ENCODE measurements at regions not wholly inside any gene's neighbourhood (a gene's known extent, or its start where the extent isn't known, plus 50 kb on each side); places are given as distances from the start of the nearest gene placed in this dataset.

GRCh38 chr18:51288582-51288981, 91.1 kb upstream of the MEX3C start:
- no peaks in the 10 kb centered on the region for H3K36me3 ChIP-seq
- intact Hi-C loops (cut with DNase I; ENCODE audit: low total_unique reads), result no loop called here
- H3K4me3 ChIP-seq, result no peak overlapping the region
- H3K4me1 ChIP-seq, result no peaks in the 10 kb centered on the region
- H3K9me3 ChIP-seq, result no peaks in the 10 kb centered on the region
- H3K27me3 ChIP-seq, result no peaks in the 10 kb centered on the region
- no peak for DNase-seq
- no peak for TF ChIP-seq POLR2A (IDR thresholded peaks at IDR 0.05)
- no peak for TF ChIP-seq CTCF (IDR thresholded peaks at IDR 0.05)
- no peak overlapping the region for H3K27ac ChIP-seq

GRCh38 chr18:51290860-51291259, 93.4 kb upstream of the MEX3C start:
- intact Hi-C loops (cut with DNase I; ENCODE audit: low total_unique reads), result no loop called here
- H3K4me1 ChIP-seq, result no peaks in the 10 kb centered on the region
- no peak for DNase-seq
- no peaks in the 10 kb centered on the region for H3K27me3 ChIP-seq
- no peaks in the 10 kb centered on the region for H3K9me3 ChIP-seq
- no peak overlapping the region for H3K4me3 ChIP-seq
- H3K36me3 ChIP-seq, result no peaks in the 10 kb centered on the region
- TF ChIP-seq POLR2A (IDR thresholded peaks at IDR 0.05), result no peak
- no peak for TF ChIP-seq CTCF (IDR thresholded peaks at IDR 0.05)
- no peak overlapping the region for H3K27ac ChIP-seq

DNA sequence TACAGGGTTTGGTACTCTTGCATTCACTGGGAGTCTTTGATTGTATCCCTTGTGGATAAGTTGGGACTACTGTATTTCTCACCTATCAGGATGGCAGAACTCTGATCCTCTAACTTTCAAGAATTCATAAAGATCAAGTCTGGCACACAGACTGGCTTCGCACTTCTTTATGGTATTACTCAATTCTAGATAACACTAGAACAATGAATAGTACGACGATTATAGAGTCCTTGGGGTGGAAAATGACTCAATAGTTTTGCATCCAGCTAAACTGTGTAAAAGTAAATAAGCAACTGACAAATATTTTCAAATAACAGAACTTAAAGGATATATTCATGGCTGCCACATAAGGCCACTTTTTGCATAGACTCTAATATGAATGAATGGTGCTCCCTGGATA, 103.4 kb upstream of the MEX3C start:
- Histone ChIP-seq H3K27ac (no peak overlapping the region), H3K4me1 (no peaks in the 10 kb centered on the region), H3K27me3 (no peaks in the 10 kb centered on the region), H3K4me3 (no peak overlapping the region), H3K36me3 (no peaks in the 10 kb centered on the region), H3K9me3 (no peaks in the 10 kb centered on the region)
- no peak for TF ChIP-seq CTCF (IDR thresholded peaks at IDR 0.05)
- no peak for TF ChIP-seq POLR2A (IDR thresholded peaks at IDR 0.05)
- intact Hi-C loops (cut with DNase I; ENCODE audit: low total_unique reads), result no loop called here
- DNase-seq, result no peak

DNA sequence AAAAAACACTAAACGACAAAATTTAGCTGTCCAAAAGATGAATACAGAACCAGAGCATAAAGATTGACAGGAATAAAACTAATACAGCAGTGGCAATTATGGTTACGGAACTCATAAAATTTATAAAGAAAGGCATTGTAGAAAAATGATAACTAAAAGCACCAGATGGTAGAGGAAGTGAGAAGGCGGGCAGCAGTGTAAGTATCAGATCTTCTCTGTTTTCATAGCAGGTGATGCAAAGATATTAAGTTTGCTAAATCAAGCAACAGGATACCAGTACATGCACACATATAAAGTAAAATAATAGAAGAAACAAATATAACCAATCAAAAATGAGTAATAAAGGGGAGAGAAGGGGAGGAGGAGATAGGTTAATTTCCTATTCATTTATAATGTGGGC, 103.9 kb upstream of the MEX3C start:
- DNase-seq, result no peak
- Histone ChIP-seq H3K4me3 (no peak overlapping the region), H3K27ac (no peak overlapping the region), H3K4me1 (no peaks in the 10 kb centered on the region), H3K27me3 (no peaks in the 10 kb centered on the region), H3K9me3 (no peaks in the 10 kb centered on the region), H3K36me3 (no peaks in the 10 kb centered on the region)
- TF ChIP-seq CTCF (IDR thresholded peaks at IDR 0.05), result no peak
- TF ChIP-seq POLR2A (IDR thresholded peaks at IDR 0.05), result no peak
- intact Hi-C loops (cut with DNase I; ENCODE audit: low total_unique reads), result no loop called here

DNA sequence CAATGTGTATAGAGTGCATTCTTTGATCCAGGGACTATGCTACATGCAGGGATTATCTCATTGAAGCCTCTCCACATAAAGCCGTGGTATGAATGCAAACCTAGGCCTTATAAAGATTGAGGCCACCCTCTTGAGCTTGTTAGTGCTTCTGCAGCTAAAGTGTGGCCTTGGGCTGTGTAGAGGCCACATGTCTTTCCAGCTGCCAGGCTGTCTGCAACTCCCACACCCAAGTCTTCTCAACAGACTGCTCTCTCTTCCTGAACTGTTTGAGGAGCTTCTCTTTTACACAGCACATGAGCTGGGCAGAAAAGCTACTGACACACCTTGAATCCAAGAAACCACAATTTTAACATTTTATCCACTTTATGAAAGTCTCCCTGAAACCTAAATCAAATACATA, 119.2 kb upstream of the MEX3C start:
- no peak for TF ChIP-seq CTCF (IDR thresholded peaks at IDR 0.05)
- TF ChIP-seq POLR2A (IDR thresholded peaks at IDR 0.05), result no peak
- intact Hi-C loops (cut with DNase I; ENCODE audit: low total_unique reads), result no loop called here
- DNase-seq, result no peak
- Histone ChIP-seq H3K27ac (no peak overlapping the region), H3K4me1 (no peaks in the 10 kb centered on the region), H3K4me3 (no peak overlapping the region), H3K36me3 (no peaks in the 10 kb centered on the region), H3K27me3 (no peaks in the 10 kb centered on the region), H3K9me3 (no peaks in the 10 kb centered on the region)

Measured in uterus (tissue), 3 donors.